HFFc6 (cell line): ENCODE measurements at regions not wholly inside any gene's neighbourhood (a gene's known extent, or its start where the extent isn't known, plus 50 kb on each side); places are given as distances from the start of the nearest gene placed in this dataset.

ENCODE experiments used
- DNase-seq: peaks from one replicate; pipeline ENCODE4 v3.0.0-alpha.2; 2018
- H3K27ac Mint-ChIP-seq: 2 replicates; pipeline ENCODE4 v1.8.0; 2020; ENCODE audit warnings: mild to moderate bottlenecking, mixed read lengths
- H3K27me3 Mint-ChIP-seq: 2 replicates; pipeline ENCODE4 v1.8.0; 2021; ENCODE audit warnings: mild to moderate bottlenecking, moderate library complexity, mixed read lengths; ENCODE audit not compliant: insufficient read depth
- H3K36me3 Mint-ChIP-seq: 2 replicates; pipeline ENCODE4 v1.8.0; 2021; ENCODE audit warnings: low read depth, mixed read lengths
- H3K4me1 Mint-ChIP-seq: 2 replicates; pipeline ENCODE4 v1.8.0; 2020; ENCODE audit warnings: low read depth, mixed read lengths
- H3K4me3 Mint-ChIP-seq: 2 replicates; pipeline ENCODE4 v1.8.0; 2020; ENCODE audit warnings: mild to moderate bottlenecking, moderate library complexity, mixed read lengths
- H3K9me3 Mint-ChIP-seq: 2 replicates; pipeline ENCODE4 v1.8.0; 2020; ENCODE audit warnings: mild to moderate bottlenecking, mixed read lengths
- TF ChIP-seq, protein P1 (sequence below): fragments of 200-600 bp; sonication (generic); IDR thresholded peaks from 2 replicates; pipeline ENCODE4 v1.5.0; 2021; ENCODE audit warnings: antibody characterized with exemption, mild to moderate bottlenecking

DNA sequence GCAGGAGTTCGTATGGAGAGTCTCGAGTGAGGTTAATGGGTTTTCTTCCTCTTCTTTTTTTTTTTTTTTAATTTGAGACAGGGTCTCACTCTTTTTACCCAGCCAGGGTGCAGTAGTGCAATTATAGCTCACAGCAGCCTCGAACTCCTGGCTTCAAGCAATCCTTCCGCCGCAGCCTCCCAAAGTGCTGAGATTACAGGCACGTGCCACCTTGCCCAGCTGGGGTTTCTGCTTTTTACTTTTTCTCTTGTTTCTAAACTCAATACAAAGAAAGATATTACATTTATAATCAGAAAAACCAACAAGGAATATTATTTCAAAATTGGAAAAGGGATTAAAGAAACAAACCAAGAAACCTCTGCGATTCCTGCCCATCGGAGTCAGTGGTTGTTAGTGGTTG, 175.9 kb downstream of the SEC14L1 start:
- H3K4me1 Mint-ChIP-seq, result peaks cover 41% of the 10 kb centered on the region
- H3K27ac Mint-ChIP-seq, result no peak overlapping the region
- peaks cover 10% of the 10 kb centered on the region for H3K36me3 Mint-ChIP-seq
- TF ChIP-seq, protein P1, sequence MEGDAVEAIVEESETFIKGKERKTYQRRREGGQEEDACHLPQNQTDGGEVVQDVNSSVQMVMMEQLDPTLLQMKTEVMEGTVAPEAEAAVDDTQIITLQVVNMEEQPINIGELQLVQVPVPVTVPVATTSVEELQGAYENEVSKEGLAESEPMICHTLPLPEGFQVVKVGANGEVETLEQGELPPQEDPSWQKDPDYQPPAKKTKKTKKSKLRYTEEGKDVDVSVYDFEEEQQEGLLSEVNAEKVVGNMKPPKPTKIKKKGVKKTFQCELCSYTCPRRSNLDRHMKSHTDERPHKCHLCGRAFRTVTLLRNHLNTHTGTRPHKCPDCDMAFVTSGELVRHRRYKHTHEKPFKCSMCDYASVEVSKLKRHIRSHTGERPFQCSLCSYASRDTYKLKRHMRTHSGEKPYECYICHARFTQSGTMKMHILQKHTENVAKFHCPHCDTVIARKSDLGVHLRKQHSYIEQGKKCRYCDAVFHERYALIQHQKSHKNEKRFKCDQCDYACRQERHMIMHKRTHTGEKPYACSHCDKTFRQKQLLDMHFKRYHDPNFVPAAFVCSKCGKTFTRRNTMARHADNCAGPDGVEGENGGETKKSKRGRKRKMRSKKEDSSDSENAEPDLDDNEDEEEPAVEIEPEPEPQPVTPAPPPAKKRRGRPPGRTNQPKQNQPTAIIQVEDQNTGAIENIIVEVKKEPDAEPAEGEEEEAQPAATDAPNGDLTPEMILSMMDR, result no peak
- DNase-seq, result no peak
- no peak overlapping the region for H3K4me3 Mint-ChIP-seq
- H3K27me3 Mint-ChIP-seq, result peaks cover 1% of the 10 kb centered on the region; the same call in 1 of the 2 replicates
- H3K9me3 Mint-ChIP-seq, result no peaks in the 10 kb centered on the region

DNA sequence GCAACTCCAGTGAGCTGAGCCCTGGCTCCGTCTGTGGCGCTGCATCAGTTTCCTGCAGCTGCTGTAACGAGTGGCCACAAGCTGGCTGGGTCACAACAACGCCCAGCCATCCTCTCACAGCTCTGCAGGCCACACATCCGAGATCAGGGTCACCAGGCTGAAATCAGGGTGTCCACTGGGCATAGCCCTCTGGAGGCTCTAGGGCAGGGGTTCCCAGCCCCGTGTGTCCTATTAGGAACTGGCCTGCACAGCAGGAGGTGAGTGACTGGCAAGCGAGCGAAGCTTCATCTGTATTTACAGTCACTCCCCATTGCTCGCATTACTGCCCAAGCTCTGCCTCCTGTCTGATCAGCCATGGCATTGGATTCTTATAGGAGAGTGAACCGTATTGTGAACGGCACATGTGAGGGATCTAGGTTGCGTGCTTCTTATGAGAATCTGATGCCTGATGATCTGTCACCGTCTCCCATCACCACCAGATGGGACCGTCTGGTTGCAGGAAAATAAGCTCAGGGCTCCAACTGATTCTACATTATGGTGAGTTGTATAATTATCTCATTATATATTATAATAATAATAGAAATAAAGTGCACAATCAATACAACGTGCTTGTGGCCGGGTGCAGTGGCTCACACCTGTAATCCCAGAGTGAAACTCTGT, 176.5 kb downstream of the SEC14L1 start:
- Mint-ChIP-seq H3K27ac (no peak overlapping the region), H3K4me1 (peaks cover 44% of the 10 kb centered on the region), H3K36me3 (peaks cover 10% of the 10 kb centered on the region), H3K4me3 (no peak overlapping the region), H3K27me3 (peaks cover 1% of the 10 kb centered on the region; the same call in 1 of the 2 replicates), H3K9me3 (no peaks in the 10 kb centered on the region)
- no peak for DNase-seq
- TF ChIP-seq, protein P1, result no peak

DNA sequence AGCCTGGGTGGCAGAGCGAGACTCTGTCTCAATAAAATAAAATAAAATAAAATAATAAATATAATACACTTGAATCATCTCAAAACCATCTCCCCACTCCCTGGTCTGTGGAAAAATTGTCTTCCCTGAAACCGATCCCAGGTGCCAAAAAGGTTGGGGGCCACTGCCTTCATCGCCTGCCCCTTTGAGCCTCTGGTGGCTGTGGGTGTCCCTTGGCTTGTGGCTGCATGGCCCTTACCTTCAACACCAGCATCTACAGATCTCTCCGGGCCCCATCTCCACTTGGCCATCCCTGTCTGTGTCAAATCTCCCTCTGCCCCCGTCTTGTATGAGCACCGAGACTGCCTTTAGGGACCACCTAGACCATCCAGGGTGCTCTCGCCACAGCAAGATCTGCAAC, 177.3 kb downstream of the SEC14L1 start:
- Mint-ChIP-seq H3K4me1 (peaks cover 52% of the 10 kb centered on the region), H3K27ac (no peak overlapping the region; the same call in none of the 2 replicates), H3K36me3 (peaks cover 10% of the 10 kb centered on the region), H3K4me3 (no peak overlapping the region), H3K27me3 (peaks cover 8% of the 10 kb centered on the region), H3K9me3 (no peaks in the 10 kb centered on the region)
- TF ChIP-seq, protein P1, result no peak
- DNase-seq, result no peak

DNA sequence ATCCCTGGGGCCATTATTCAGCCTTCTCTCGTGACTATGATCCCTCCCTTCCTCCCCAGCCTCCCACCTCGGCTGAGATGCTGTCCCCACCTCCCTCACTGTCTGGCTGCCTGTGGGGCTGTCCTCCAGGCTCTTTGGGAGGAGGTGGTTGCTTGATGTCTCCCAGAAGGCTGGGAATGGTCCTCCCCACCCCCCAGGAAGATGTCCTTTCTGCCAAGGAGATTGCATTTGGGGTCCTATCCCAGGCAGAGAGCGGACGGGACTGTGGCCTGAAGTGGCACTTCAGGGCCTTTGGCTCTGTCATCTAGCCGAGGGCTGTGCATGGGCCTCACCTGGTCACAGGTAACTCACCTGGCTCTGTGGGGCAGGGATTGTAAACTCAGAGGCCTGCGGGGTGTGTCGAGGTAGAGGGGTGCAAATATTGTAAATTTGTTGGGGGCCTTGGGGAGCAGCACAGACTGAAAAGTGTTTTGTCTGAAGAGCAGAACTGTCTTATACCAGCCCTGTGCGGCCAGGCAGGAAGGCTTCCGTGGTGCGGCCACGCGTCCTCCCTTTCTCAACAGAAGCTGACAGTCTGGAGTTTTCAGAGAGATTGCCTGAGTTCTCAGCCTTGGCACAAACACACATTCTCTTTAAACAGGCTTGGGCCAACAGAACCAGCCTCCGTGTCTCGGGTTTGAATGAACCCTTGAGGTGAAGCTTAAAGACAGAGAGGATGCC, 177.9 kb downstream of the SEC14L1 start:
- TF ChIP-seq, protein P1, result no peak
- Mint-ChIP-seq H3K4me1 (peaks cover 53% of the 10 kb centered on the region), H3K36me3 (peaks cover 10% of the 10 kb centered on the region), H3K4me3 (peak overlapping the region; percentile 95), H3K27ac (peak overlapping the region; percentile 100), H3K9me3 (no peaks in the 10 kb centered on the region), H3K27me3 (peaks cover 12% of the 10 kb centered on the region)
- no peak for DNase-seq

DNA sequence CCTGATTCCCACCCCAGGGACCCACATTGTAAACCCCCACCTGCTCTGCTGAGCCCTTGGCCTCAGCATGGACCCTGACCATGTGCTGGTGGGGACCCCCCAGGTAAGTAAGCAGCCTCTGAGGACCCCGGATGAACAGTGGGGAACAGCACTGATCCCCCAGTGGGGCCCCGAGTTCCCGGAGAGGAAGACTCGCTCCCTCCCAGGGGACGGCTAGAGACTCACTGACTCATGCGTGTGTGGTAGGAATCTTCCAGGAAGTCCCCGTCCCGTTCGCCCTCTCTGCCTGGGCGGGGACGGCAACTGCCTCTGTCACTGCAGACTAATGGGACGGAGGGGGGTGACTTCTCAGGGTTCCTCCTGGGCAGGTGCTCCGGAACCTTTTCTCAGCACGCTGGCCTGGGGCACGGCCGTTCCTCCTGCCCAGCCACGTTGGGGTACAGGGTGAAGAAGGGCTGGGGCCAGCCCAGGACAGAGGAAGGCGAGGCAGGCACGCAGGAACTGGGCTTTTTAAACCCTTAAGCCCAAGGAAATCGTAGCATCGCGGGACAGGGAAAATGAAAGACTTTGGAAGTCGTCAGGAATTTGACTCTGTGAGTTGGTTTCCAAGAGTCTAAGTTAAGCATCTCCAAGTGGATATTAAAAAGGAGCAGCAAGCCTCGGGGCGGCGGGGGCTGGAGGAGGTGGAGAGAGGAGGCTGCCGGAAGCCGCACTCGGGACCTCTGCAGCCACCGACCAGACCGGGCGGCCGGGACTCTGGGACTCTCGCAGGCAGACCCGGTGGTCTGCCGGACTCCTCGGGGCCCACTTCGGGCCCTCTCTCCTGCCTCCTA, 178.7 kb downstream of the SEC14L1 start:
- H3K4me3 Mint-ChIP-seq, result peak overlapping the region; percentile 95
- peak; percentile 88 for DNase-seq

More for the DNA sequence above, 178.7 kb downstream of the SEC14L1 start:
- Mint-ChIP-seq H3K9me3 (no peaks in the 10 kb centered on the region; the same call in 1 of the 2 replicates), H3K27me3 (peaks cover 12% of the 10 kb centered on the region), H3K27ac (peak overlapping the region; percentile 100), H3K4me1 (peaks cover 61% of the 10 kb centered on the region), H3K36me3 (peaks cover 13% of the 10 kb centered on the region)
- TF ChIP-seq, protein P1, result no peak
